Neutrophil (primary cell): ENCODE measurements at regions not wholly inside any gene's neighbourhood (a gene's known extent, or its start where the extent isn't known, plus 50 kb on each side); places are given as distances from the start of the nearest gene placed in this dataset.

ENCODE experiments used
- H3K27ac ChIP-seq: fragments of 200-600 bp; sonication (generic); 2 replicates; pipeline ENCODE4 v1.5.1; 2016; ENCODE audit warnings: mild to moderate bottlenecking, moderate library complexity
- H3K27me3 ChIP-seq: fragments of 200-600 bp; sonication (generic); 2 replicates; pipeline ENCODE4 v1.6.0; 2016; ENCODE audit warnings: mild to moderate bottlenecking
- H3K36me3 ChIP-seq: fragments of 200-600 bp; sonication (generic); 2 replicates; pipeline ENCODE4 v1.5.1; 2017
- H3K4me1 ChIP-seq, 2 experiments: fragments of 200-600 bp in 1 of 2; sonication (generic) in 1 of 2; 1 replicate in 1 of 2; 2 replicates in 1 of 2; pipeline versions ENCODE4 v1.5.1 to v1.6.1; 2013 to 2016; ENCODE audit warnings: low read depth in 1 of 2, low read length in 1 of 2, mild to moderate bottlenecking in 1 of 2, moderate library complexity in 1 of 2; ENCODE audit not compliant: control insufficient read depth in 1 of 2, insufficient read depth in 1 of 2
- H3K4me3 ChIP-seq, 2 experiments: fragments of 200-600 bp in 1 of 2; sonication (generic) in 1 of 2; 1 replicate in 1 of 2; 2 replicates in 1 of 2; pipeline ENCODE4 v1.5.1; 2013 to 2016; ENCODE audit warnings: low read depth in 1 of 2, low read length in 1 of 2, mild to moderate bottlenecking in 1 of 2, moderate library complexity in 1 of 2
- H3K9me3 ChIP-seq: fragments of 200-600 bp; sonication (generic); 2 replicates; pipeline ENCODE4 v1.5.1; 2016
- TF ChIP-seq, protein P1 (sequence below): fragments of 200-600 bp; sonication (generic); IDR thresholded peaks from 2 replicates; pipeline ENCODE4 v1.5.1; 2016; ENCODE audit warnings: antibody characterized with exemption

GRCh38 chr14:87264796-87265195, 728.2 kb downstream of the GALC start:
- Histone ChIP-seq H3K27me3 (no peaks in the 10 kb centered on the region), H3K4me3 (no peak overlapping the region), H3K27ac (no peak overlapping the region), H3K4me1 (no peaks in the 10 kb centered on the region), H3K36me3 (no peaks in the 10 kb centered on the region), H3K9me3 (no peaks in the 10 kb centered on the region)
- TF ChIP-seq, protein P1, sequence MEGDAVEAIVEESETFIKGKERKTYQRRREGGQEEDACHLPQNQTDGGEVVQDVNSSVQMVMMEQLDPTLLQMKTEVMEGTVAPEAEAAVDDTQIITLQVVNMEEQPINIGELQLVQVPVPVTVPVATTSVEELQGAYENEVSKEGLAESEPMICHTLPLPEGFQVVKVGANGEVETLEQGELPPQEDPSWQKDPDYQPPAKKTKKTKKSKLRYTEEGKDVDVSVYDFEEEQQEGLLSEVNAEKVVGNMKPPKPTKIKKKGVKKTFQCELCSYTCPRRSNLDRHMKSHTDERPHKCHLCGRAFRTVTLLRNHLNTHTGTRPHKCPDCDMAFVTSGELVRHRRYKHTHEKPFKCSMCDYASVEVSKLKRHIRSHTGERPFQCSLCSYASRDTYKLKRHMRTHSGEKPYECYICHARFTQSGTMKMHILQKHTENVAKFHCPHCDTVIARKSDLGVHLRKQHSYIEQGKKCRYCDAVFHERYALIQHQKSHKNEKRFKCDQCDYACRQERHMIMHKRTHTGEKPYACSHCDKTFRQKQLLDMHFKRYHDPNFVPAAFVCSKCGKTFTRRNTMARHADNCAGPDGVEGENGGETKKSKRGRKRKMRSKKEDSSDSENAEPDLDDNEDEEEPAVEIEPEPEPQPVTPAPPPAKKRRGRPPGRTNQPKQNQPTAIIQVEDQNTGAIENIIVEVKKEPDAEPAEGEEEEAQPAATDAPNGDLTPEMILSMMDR = no peak

GRCh38 chr14:87264272-87264785, 728.7 kb downstream of the GALC start:
- Histone ChIP-seq H3K4me3 (no peak overlapping the region), H3K4me1 (no peaks in the 10 kb centered on the region), H3K36me3 (no peaks in the 10 kb centered on the region), H3K27ac (no peak overlapping the region), H3K27me3 (no peaks in the 10 kb centered on the region), H3K9me3 (no peaks in the 10 kb centered on the region)
- TF ChIP-seq, protein P1 = no peak

- Histone ChIP-seq H3K36me3 (no peaks in the 10 kb centered on the region), H3K27me3 (no peaks in the 10 kb centered on the region), H3K4me1 (no peaks in the 10 kb centered on the region), H3K9me3 (no peaks in the 10 kb centered on the region), H3K4me3 (no peak overlapping the region), H3K27ac (no peak overlapping the region)
- TF ChIP-seq, protein P1 = no peak
These were observed 731.4 kb downstream of the GALC start for GRCh38 chr14:87261621-87262020.

GRCh38 chr14:87260460-87260859, 732.5 kb downstream of the GALC start:
- no peaks in the 10 kb centered on the region for H3K9me3 ChIP-seq
- TF ChIP-seq, protein P1 = no peak
- no peaks in the 10 kb centered on the region for H3K36me3 ChIP-seq
- H3K27ac ChIP-seq = no peak overlapping the region
- no peak overlapping the region for H3K4me3 ChIP-seq
- H3K4me1 ChIP-seq = no peaks in the 10 kb centered on the region
- no peaks in the 10 kb centered on the region for H3K27me3 ChIP-seq

GRCh38 chr14:87257421-87257820, 735.6 kb downstream of the GALC start:
- no peak overlapping the region for H3K27ac ChIP-seq
- H3K4me3 ChIP-seq = no peak overlapping the region

More at GRCh38 chr14:87257421-87257820, 735.6 kb downstream of the GALC start:
- Histone ChIP-seq H3K36me3 (no peaks in the 10 kb centered on the region), H3K27me3 (no peaks in the 10 kb centered on the region), H3K9me3 (no peaks in the 10 kb centered on the region), H3K4me1 (no peaks in the 10 kb centered on the region)
- TF ChIP-seq, protein P1 = no peak
